ENCODE measurements at regions not wholly inside any gene's neighbourhood (a gene's known extent, or its start where the extent isn't known, plus 50 kb on each side); places are given as distances from the start of the nearest gene placed in this dataset.

DNA sequence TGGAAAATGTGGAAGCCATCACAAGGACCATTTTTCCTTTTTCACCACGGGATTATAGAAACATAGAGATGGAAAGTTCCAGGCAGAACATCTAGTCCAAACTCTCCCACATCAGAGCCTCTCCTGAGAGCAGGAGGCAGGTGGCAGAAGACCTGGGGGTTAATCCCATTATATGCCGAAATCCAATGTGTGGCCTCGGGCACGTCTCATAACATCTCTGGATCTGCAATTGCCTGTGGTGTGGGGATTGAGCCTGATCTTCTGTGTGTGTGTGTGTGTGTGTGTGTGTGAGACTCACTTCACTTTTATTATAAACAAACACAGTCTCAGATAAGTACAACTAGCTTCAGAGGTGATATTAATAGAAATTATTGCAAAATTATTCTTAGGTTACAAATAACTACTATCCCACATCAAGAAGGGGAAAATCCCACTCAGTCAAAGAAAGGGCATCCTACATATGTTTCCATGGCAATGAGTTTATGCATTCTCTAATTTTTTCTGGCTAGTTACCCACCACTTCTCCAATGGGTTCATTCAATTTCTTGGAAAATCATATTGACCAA is 199.1 kb downstream of the FOXL1 start:
- DNase-seq = no peak

DNA sequence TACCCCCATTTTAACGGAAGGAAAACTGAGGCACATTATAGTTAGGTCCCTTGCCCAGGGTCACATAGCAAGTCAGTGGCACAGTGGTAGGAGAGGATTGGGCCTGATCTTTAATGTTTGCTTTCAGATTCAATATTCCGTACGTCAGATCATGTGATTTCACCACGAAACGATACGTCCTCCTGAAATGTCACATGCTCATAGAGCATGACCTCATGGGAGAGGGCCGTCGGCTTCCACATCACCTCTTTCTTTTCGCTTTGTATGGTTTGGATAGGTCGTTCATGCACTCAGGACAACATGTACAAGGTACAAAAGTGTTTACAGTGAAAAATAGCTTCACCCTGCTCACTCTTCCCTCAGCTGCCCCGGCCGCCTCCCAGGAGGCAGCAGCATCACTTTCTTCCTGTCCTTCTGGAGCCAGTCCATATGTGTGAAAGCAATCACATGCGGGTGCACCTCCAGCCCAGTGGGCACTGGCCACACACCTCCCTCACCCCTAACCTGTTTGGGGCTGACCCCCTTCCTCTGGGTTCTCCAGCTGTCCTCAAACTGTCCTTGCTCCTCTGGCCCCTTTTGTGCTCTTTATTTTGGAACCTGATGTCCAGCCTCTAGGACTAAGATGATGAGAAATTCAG is 199.9 kb downstream of the FOXL1 start:
- no peak for DNase-seq

DNA sequence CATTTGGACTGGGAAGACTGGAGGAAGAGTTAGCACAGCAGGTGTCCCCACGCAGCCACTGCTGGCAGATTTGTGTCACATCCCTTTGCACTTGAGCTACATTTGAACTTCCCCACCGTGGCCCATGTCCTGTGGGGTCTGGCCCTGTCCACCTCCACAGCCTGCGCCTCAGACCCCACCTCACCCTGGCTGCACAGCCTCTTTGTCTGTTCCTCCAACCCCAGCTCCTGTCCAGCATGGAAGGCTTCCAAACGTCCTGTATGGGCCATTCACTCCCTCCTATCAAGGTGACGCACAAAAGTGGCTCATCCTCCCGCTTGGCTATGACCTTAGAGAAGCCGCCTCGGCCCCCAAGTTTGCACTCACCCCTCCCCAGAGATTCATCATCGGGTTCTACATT is 200.6 kb downstream of the FOXL1 start:
- no peak for DNase-seq

DNA sequence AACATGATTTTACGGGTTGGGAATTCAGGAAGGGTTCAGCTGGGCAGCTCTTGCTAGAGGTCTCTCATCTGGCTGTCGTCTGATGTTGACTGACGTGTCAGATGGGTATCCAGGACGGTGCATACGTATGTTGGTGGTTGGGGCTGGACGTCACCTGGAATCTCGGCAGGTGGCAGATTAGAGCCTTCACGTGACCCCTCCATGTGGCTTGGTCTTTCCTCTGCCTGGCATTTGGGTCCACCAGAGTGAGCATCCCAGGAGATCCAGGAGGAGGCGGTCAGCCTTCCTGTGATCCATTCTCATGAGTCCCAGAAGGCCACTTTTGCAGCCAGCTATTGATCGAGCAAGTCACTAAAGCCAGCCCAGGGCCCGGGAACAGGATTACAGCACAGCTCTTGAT is 202.7 kb downstream of the FOXL1 start:
- no peak for DNase-seq

DNA sequence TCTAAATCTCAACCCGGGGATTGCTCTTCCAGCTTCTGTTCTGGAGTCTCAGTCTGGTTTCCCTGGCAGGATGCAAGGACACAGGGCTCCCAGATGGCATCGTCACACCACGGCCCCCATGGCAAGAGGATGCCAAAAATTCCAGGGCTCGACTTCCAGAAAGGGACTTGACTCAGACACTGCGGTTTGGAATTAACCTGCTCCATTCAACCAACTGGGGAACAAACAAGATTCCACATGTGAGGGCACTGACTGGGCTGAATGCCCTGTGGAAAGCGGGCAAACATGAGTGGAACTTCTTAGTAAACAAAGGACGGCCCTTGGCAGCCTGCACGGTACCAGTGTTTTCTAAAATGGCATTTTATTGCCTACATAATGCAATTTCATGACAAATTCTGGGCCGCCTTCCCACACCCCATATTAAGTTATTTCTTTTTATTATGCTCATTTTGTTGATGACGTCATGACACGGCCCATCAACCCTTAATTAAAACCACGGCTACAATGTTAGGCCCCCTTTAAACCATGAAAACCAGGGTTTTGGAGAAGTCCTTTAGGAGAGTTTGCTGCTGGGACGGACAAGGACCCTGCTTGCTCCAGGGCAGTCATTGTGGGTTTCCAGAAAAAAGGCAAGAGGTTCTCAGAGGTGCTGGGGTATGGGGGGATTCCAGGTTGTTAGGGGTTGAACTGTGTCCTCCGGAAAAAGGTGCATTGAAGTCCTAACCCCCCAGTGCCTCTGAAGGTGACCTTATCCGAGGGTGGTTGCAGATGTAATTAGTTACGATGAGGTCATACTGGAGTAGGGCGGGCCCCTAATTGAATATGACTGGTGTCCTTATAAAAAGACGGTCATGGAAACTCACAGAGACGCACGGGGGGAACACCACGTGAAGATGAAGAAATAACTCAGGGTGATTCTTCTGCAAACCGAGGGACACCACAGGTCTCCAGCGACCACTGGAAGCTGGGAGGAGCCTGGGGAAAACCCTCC is 205.6 kb downstream of the FOXL1 start:
- DNase-seq = no peak

DNA sequence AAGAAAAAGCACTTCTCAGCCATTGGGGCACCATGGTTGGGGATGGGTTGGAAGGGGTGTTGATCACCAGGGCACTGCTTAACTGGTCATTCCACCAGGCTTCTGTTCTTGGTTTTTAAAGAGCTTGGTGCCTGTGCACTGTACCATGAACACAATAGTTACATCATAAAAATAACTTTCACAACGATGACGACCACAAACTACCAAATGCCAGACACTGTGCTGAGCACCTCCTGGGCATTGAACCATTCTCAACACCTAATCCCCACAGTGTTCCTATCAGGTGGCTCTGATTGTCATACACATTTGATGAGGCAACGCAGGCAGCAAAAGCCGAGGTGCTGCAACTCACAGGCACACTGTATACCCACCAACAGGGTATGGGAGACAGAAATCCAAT is 208.0 kb downstream of the FOXL1 start:
- DNase-seq = no peak

DNA sequence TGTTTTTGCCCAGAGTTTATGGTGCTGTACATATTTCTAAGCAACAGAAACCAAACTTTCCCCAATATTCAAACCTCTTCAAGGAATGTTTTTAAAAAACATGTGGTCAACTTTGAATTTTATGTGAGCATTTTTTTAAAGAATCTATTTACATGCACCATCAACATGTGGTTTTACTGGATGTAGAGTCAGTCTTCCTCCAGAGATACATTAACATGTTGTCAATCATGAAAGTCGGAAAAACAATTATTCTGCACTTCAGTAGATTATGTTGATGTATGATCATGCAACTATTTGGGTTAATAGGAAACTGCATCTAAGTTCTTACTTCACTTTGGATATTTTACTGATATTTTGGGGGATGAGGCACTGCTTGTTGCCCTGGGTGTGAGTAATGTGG is 208.6 kb downstream of the FOXL1 start:
- DNase-seq = no peak

DNA sequence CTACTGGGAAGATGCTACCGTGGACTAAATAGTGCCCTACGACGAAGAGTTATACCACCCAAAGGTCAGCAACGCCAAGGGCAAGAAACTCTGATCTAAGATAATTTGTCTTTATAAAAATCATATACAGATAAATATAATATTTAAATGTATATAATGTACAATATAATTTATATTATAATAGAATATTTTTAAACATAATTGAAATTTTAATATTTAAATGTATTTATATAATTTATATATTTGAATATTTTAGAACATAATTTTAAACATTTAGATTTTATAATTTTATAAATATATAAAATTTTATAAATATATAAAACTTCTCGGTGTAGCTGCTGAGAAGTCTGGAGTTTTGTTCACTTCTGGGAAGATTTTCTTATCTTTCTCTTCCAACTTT is 209.2 kb downstream of the FOXL1 start:
- DNase-seq = no peak

DNA sequence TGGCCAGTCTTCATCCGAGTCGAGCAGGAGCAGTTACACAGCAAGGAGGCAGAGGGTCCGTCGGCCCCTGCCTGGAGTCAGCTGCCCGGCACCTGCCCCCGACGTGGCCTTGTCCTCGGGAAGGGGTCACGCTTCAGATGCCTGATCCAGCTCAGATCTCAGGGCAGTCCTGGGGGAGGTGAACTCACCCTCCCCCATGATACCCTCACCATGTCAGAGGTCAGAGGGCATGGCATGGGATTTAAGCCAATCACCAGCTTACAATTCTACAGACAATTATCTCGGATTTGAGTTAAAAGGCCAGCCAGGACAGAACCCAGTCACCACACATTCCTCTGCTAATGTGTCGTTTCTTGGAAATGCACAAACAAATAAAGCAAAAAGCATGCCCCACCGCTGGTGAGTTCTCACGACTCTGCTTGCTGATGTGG is 211.3 kb downstream of the FOXL1 start:
- DNase-seq = no peak

DNA sequence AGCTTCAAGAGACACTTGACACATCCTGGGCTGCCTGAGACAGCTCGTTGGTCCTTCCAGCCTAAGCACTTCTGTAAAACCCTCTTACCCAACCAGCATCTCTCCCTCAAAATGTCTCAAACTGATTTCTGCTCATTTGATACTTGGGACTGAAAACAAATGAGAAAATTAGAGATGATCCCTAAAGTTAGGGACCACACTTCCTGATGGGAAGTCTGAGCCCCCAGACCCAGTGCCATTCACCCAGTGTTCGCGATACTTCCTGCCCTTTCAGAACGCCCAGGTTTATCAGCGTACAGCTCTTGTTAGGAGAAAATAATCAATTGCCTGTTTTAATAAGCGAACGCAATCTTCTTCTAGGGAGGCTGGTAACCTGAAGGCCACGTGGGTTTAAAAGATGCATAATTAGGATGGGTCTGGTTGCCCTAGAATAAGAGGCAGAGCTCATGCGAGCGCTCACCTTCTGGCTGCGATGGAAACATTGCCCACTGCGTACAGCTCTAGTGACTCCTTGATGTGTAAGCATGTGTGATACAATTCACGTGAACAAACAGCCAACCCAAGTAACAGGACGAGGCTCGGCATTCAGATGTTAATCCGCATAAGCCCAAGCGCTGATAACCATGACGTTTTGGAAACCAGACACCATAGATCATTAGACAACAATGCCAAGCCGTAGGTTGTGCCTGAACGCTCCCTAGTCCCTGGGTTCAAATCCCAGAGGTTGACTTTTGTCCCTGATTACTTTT is 213.1 kb downstream of the FOXL1 start:
- no peak for DNase-seq

DNA sequence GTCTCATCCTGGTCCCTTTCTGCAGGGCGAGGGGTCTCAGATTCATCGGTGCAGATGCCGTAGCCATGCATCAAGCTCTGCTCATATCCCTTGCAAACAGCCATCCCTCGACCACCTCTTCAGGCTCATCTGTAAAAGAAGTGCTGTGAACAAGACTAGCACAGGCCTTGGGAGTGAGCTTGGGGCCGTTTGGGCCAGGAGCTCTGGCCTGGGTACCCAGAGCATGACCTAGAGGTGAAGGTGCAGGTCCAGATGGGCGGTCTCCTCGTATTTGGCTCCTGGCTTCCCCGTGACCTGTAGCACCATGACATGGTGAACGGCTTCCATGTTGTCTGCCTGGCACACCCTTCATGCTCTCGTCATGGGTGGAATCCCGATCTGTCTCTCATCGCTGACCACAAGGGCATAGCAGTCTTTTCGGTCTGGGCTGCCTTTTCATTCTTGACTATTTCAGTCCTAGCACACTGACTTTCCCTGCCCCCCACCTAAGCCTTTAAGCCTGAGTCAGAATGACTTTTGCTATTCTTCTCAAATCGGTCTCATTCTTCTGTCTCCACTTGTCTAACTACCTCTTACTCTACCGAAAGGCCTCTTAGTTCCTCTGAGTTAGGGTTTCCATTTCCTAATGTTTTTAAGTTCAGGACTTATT is 216.0 kb downstream of the FOXL1 start:
- no peak for DNase-seq

DNA sequence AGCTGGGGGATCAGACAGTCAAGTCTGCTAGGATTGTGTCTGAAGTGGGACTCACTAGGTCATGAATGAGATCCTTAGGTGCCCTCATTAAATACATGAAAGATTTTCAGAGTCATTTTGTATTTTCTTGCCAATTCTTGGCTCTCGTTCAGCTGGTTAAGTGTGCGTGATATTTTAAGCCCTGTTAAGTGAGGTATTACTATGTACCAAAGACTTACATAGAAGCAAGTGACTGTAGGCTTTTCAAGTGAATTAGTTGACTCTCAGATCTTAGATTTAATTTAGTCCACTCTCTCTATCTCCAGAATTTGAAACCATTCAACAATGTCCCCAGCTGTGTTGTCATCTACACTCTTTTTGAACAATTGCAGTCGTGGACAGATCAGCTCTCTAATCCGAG is 219.4 kb downstream of the FOXL1 start:
- no peak for DNase-seq

DNA sequence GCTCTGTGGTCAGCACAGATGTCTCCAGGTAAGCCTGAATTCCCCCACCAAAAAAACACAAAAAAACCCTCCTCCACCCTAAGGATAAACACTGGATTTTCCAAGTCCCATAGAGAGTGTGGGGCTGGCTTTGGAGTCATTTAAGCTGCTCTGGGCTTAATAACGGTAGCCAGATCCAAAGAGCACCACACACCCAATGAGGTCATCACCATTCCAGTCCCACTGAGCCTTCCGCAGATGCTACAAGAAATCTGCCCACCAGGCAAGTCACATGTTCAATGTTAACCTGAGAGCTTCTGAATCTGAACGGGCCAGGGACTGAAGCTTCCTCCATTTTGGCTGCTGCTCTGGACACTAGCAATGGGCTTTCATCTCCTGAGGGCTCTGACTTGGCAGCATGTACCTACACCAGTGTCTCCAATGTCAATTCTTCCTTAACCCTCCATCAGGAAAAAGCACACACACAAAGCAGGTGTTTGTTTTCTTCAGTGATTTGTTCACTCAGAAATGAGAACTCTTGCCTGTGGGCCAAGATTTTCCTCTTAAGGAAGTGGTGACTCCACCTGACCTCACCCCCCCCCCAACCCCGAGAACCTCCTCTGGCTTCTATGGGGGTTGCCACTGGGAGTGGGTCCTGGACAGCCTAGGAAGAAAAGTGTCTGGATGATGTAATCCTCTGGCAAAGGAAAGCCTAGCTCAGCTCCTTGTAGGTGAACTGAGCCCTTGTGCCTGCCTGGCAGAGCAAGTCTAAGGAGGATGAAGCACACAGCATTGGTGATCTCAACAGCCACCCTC is 220.1 kb downstream of the FOXL1 start:
- DNase-seq = no peak

DNA sequence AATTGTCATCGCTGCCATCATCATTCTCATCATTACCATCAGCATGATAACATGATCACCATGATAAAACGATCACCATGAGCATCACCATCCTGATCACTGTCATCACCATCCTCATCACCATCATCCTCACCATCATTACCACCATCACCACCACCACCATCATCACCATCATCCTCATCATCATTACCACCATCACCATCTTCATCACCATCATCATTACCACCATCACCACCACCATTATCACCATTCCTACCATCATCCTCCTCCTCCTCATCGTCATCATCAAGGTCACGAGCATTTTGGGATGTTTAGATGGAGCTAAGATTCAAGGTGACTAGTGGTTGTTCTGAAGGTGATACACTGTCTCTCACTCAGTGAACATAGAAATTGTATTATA is 221.0 kb downstream of the FOXL1 start:
- DNase-seq = no peak

DNA sequence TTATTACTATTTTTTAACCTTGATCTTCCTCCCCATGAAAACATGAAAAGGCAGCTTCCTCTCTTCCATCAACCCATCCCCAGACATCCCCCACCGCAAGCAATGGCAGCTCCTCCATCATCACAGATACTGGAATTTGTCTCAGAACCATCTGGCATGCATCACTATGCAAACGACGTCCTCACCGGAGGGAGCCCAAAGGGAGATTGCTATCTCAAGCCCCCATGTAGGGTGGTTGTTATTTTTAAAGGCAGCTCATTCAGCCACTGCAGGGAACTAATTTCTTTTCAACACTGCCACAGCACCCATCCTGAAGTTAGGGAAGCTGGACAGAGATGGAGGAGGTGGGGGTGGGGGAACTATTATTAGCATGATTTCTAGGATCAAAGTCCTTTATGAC is 222.5 kb downstream of the FOXL1 start:
- DNase-seq = no peak

DNA sequence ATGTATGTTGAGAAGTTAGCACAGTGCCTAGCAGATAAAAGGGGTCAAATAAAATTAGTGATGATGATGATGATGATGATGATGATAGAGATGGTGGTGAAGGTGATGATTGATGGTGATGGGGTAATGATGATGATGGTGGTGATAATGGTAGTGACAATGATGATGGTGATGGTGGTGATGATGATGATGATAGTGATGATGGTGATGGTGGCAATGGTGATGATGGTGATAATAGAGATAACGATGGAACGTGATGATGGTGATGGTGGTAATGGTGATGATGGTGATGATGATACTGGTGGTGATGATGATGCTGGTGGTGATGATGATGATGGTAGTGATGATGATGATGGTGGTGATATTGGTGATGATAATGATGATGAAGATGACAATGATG is 223.7 kb downstream of the FOXL1 start:
- DNase-seq = no peak

DNA sequence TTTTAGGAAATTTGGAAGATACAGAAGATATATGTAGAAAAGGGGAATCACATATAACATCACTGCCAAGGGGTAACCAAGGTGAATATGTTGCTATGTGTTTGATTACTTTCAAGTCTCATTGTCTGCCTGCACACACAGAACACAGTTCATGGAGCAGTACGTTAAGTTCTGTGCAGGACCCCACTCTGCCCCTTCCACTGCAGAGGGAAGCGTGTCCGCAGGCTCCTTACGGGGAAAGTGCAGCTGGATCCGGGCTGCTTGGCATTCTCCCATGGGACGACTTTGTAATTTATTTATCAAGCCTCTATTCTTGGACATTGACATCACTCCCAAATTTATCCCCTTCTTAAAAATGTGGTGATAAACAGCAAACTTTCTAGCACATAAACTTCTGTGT is 226.8 kb downstream of the FOXL1 start:
- no peak for DNase-seq

DNA sequence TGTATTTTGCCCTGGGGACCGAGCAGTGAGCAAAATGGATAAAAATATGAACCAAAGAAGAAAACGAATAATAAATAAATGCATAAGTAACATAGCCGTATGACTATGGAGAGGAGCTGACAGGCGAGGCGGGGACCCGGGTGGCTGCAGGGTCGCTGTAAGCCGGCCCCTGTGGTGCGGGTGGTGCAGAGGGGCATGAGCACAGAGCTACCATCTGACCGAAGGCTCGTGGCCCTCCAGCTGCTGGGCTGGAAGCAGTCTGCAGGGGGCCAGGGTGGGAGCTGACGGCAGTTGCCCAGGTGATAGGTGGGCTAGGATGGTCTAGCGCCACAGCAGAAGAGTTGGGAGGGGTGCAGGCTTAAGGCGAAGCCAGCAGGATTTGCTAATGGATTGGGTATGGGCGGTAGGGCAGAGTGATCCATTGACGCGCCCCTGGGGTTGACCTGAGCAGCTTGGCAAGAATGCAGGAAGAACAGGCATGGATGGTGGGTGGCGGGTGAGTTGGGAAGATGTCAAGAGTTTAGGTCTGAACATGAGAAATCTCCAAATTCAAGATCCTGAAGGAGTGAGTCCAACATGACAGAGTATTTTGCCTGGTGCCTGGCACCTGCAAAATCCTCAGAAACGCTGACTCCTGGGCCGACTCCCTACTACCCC is 228.0 kb downstream of the FOXL1 start:
- no peak for DNase-seq

DNA sequence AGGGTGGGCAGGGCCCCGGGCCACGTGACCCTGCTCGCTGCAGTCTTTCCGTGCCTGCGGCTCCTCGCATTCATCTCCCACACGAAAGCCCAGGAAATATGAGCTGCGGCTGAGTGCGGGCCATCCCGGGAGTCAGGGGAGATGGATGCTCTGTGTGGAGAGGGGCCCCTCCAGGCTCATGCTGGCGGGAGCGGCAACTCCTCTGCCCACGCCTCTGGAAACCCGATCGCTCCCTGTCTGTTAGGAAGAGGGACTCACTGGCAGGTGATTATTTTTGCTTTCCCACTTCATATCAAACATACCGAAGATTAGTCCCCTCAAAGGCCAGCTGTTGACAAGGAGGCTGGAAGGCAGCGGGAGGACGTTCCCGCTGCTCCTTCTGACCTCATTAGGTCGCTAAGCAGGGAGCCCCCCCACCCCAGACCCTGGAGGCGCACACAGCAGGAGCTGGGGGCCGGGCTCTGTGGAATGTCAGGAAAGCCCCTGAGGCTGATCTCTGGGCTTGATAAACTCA is 228.5 kb downstream of the FOXL1 start:
- DNase-seq = no peak

DNA sequence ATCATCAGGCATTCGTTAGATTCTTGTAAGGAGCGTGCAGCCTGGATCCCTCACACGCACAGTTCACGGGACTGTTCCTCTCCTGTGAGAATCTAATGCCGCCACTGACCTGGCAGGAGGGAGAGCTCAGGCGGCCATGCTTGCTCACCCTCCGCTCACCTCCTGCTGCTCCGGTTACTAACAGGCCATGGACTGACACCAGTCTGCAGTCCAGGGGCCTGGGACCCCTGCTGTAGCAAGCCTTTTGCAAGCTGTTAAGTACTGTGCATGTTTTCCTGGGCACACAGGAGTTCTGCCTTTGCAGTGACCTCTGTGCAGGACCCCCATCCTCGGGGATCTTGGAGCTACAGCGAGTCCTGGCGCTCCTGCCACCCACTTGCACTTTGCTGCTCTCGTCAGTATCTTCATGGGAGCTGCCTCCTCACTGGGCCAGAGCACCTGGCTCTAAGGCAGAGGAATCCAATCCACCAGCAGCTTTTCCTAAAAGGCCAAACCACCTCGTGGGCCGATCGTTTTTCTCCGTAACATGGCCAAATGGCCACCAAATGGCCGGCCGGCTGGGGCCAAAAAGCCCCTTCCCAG is 230.6 kb downstream of the FOXL1 start:
- no peak for DNase-seq

DNA sequence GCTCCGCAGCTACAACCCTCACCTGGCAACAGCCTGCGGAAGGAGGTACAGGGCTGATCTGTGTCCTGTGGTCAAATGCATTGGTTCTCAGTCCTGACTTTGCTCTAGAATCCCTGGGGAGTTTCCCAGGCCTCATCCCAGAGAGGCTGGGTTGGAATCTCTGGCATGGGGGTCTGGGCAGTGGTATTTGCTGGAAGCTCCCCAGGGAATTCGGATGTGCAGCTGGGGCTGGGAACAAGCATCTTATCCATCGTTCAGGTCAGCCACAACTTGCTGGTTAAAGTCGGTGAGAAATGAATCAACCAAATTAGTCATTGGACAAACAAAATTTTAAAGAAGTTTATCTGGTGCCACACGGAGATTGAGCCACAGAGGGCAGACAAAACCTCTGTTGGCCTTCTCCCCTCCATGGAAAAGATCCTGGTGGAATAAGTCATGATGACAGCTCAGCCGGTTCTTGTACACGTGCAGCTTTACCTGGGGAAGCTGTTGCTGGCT is 231.2 kb downstream of the FOXL1 start:
- DNase-seq = no peak

Measured in NCI-H510A treated with DMSO at 0.1 percent for 48 hours (cell line).